ENCODE measurements at regions not wholly inside any gene's neighbourhood (a gene's known extent, or its start where the extent isn't known, plus 50 kb on each side); places are given as distances from the start of the nearest gene placed in this dataset.

DNA sequence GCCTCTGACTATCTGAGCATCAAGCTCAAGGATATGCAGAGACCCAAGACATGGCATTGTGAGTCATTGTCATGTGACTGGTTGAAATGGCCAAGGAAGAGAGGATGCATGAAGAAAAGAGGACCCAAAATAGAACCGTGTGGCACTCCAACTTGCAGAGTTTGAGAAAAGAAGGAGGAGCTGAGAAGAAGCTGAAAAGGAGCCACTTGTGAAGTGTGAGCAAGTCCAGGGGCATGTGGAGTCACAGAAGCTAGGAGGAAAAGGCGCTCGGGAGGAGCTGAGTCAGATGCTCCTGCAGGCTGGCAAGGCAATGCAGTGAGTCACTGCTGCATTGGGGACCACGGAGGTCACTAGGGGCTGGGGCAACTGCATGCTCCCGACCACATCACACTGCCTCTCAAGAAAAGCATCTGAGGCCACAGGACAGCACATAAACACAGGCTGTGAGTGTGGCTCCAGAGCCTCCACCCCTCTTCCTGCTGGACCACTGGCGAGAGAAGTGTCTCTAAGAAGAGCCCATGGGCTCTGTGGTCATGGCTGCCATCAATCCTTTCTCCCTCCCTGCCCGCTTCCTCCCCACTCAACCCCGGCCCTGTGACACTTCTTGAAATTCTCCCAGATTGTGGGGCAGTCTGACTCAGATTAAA is 197.6 kb downstream of the DRD1 start:
- peak; percentile 100 for DNase-seq (ENCODE audit: low read depth)

DNA sequence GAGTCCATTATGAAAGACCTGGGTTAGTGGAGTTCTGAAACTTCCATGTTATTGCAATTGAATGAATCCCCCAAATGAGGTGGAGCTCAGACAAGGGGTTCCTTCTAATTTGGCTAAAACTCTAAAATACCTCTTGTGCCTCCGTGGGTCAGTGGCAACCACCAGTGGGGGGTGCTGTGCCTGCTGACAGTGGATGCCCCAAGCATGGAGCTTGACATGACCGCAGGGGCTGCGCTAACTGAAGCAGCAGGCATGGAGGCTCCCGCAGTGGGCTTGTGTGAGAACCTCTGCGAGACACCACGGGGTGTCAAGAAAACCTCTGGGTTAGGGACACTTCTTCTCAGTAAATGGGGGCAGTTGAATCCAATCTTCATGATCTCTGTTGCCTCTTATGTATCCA is 200.5 kb downstream of the DRD1 start:
- DNase-seq (ENCODE audit: low read depth): no peak

DNA sequence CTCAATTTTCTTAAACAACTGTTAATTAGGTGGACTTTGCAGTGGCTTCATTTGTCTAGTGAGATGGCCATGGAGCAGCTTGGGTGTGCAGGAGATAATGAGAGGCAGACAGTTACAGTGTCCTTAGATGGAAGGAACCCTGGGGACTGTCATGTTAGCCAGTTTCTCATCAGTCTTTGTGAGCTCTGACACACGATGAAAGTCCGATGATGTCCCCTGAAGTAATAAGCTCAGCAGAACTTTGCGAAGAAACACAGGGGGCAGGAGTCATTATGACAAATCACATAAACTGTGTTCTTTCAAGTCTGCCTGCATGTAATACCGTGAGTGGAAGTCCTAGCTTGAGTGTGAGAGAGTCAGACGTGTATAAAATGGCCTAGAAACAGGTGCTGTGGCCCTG is 201.8 kb downstream of the DRD1 start:
- no peak for DNase-seq (ENCODE audit: low read depth)

DNA sequence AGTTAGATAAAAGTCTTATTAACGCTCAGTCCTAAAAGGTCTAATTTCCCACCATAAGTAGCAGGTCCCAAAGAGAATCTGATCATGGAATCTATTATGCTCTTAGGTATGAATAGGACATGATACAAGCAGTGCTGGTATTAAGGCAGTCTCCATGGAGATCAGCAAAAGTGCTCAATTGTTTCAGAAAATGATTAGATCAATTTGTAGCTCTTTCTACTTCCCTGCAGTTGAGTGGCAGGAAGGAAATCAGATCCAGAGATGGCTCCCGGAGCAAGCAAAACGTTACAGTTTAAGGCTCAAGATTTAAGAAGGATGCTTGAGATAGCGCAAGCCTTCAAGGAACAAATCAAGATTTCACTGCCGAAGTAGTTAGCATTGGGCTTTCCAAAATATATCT is 205.7 kb downstream of the DRD1 start:
- no peak for DNase-seq (ENCODE audit: low read depth)

DNA sequence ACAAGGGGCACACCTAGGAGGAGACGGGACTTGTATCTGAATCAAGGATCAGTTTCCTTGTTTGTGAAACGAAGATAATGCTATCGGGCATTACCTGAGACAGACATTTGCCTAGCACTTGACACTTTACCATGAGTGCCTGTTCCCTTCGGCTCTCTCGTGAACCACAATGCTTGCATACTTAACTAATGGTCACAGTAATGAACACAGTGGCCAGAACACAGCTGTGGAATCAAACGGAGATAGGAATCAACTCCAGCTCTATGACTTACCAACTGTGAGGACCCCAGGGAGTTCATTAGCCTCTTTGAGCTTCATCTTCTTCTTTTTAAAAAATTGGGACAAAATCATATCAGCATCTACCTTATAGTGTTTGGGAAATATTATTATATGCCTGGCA is 207.8 kb downstream of the DRD1 start:
- no peak for DNase-seq (ENCODE audit: low read depth)

DNA sequence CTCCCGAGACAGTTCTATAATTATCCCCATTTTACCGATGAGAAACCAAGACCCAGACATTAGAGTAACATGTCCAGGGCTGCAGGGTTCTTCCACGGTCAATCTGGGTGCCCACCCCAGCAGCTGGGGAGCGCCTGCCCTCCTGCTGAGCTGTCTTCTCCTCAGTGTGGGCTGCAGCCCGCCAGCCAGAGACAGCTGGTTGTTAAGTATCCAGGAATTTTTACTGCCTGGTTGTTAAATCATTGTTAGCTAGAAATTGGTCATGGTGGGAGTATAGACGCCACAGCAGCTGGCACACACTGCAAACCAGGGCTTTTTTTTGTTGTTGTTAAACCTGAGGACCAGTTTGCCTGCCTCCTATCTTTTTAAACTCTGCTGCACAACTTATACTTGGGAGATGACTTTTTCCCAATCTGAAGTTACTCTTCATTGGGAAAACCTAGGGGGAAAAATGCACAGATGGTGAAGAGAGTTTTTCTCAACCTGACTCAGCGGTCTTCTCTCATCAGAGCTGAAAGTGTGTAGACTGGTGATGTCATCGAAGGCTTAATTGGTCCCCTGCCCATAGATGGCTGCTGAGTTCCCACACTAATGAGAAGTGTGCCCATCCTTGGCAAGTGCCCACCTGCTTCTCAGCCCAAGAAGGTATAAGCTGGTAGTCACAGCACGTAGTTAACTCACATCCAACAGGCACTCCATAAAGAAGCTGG is 208.6 kb downstream of the DRD1 start:
- no peak for DNase-seq (ENCODE audit: low read depth)

DNA sequence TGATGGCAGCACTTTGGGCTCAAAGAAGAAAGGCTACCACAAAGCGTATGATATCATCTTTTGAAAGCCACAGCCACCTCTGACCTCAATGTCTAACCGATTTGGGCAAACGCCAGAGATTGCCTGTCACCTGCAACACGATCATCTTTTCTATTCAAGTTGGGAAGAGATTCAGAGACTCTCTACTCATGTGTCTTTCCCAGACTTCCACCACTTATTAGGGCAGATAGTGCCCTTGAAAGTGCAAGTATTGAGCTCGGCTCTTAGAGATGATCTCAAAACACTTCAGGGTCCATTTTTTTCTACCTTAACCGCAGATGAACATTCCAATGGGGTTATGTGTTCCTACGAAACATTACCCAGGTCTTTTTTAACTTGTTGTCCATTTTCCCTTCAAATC is 213.7 kb downstream of the DRD1 start:
- peak; percentile 63 for DNase-seq (ENCODE audit: low read depth)

DNA sequence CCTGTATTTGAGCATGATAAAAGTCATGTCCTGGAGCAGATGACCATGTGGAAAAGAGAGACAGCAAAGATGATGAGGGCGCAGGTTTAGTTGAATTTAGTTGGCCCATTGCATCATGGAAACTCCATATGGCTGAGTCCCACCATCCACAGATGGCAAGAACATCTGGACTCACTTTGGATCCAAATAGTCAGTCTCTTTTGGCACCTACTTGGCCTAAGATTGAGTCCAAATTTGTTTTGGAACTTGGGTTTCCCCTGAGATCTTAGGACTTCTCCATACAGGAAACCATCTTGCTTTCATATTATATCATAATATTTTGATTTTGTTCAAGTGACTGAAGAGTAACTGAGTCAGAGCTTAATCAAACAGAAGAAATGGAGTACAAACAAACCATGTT is 217.5 kb downstream of the DRD1 start:
- DNase-seq (ENCODE audit: low read depth): no peak

DNA sequence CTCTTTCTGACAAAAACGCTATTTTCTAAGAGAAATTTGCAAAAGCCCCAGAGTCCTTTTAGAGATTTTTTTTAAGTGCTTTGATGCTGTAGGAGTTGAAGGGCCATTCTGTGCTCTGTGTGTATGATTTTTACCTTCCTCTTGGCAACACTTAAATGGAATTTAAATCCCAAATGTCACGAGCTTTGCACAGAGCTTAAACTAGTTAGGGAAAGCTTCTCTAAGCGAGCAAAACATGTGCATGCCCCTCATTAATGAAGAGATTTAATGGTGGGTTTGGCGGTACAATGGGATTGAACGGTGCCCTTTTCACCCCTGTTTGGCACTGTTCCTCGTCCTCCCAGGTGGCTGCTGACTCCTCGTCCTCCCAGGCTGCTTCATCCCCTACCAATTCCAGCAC is 220.7 kb downstream of the DRD1 start:
- DNase-seq (ENCODE audit: low read depth): no peak

DNA sequence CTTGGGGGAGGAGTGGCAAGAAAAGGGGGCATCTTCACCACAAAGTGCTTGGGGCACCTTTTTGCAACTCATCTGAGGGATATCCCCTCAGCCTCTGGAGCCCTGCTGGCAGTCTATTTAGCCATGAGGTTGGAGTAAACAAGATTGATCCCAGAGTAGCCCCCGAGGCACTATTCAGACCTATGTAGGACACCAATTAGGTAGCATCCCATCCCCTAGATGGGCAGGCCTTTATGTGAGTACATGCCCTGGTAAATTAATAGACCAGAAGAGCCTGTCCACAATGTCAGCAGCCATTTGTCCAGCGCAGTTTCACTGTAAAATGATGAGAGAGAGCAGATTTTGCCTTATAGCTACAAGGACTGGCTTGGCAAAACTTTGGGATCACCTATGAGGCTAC is 221.4 kb downstream of the DRD1 start:
- DNase-seq (ENCODE audit: low read depth): no peak

DNA sequence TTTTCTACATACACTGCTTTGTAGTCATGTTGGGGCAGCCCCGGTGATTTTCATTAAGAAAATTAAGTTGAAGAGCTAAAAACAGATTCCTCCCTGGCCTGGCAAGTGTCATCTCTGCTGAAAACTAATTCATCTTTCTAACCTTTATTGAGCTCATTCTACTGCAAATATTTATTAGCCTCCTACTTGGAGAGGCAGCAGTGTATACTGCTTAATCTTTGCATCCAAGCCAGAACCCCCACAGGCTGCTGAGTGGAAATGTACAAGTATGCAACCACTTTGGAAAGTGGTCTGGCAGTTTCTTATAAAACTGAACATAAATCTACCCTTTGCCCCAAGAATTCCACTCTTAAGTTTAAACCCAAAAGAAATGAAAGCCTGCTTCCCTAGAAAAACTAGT is 223.4 kb downstream of the DRD1 start:
- no peak for DNase-seq (ENCODE audit: low read depth)

DNA sequence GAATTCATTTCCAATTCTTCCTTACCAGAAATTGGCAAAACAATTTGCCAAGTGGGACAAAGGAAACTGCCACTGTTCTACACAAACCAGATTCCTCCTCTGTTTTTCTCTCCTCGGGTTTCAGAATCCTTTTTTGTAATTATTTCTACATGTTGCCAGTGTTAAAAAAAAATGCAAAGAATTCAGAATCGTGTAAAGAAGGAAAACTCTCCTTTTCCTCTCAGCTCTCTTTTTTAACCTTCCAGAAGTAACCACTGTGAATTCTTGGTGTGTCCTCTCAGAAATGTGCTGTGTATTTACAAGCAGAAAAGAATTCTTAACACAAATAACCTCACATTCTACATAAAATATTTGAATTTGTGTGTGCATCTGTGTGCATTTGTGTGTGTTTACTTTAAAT is 224.6 kb downstream of the DRD1 start:
- no peak for DNase-seq (ENCODE audit: low read depth)

DNA sequence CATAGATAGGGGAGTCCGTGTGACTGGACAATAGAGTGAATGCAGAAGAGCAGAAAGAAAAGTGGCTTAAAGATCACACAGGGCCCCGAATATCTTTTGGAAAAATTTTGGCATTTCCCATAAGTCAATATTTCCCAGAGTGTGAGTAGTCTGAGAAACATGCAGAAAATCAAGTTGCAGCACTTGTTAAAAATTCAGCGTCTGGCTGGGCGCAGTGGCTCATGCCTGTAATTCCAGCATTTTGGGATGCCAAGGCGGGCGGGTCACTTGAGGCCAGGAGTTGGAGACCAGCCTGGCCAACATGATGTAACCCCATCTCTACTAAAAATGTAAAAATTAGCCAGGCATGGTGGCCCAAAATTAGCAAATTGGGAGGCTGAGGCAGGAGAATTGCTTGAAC is 227.0 kb downstream of the DRD1 start:
- no peak for DNase-seq (ENCODE audit: low read depth)

DNA sequence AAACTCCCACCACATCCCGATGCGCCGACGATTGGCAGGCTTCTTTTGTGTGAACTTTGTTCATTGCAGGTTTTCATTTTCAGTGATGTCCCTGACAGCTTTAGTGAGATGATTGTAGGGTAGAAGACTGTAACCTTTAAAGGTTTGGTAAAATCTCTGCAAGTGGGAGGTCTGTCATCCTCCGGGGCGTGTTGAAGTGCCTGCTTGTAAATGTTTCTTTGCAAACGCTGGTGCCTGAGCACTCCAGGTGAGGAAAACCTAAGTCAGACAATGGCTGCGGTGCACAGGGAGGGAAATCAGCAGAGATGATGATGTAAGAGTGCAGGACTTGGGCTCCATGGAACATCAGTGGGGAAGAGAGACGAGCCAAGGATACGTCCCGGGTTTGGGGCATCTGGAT is 228.1 kb downstream of the DRD1 start:
- DNase-seq (ENCODE audit: low read depth): no peak

DNA sequence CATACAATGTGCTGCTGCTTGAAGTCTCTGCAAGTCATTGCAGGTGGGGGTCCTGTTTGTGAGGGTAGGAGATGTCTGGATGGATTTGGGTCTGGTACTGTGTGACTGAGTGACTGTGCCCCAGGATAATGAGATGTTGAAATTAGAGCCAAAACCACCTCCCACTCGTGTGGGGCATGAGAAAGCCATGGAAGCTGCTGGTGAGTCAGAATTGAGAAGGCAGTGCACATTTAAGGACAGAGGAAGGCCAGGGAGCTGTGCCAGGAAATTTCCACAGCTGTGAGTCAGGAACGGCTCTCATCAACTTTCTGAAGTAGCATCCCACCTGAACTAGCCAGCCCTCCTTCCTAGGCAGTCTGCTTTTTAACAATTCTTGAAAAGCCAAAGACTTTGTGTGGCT is 229.8 kb downstream of the DRD1 start:
- DNase-seq (ENCODE audit: low read depth): peak; percentile 90

DNA sequence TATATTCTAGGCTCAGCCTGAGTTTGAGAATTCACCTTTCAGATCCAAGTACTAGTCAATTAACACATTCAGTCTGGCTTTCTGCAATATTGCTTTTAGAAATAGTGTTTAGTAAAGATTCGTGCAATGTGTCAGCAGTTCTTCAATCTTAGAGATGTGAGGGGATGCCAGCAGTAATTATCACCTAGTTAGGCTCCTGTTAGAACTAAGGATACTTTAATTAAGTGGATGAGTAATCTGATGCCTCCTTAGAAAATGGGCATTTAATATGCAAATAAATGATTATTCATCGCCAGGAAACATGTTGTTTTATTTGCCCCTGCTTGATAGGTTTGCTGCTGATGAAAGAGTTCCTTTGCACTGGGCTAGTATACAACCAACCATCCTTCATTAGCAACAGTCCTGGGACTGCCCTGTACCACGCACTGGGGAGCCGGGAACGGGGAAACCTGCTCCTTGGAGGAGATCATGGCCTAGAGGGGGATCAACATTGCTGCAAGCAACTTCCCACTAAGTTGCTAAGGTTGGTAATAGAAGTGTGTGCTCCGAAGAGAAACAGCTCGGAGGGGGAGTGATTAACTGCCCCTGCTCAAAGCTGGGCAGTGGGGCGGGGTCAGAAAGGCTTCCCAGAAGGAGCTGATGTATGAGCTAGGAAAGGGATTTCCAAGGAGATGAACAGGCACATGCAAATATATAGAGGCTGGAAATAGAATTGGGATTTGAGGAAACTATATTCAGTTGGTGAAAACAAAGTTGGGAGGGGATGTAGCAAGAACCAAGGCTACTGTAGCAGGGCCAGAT is 231.8 kb downstream of the DRD1 start:
- DNase-seq (ENCODE audit: low read depth): no peak

DNA sequence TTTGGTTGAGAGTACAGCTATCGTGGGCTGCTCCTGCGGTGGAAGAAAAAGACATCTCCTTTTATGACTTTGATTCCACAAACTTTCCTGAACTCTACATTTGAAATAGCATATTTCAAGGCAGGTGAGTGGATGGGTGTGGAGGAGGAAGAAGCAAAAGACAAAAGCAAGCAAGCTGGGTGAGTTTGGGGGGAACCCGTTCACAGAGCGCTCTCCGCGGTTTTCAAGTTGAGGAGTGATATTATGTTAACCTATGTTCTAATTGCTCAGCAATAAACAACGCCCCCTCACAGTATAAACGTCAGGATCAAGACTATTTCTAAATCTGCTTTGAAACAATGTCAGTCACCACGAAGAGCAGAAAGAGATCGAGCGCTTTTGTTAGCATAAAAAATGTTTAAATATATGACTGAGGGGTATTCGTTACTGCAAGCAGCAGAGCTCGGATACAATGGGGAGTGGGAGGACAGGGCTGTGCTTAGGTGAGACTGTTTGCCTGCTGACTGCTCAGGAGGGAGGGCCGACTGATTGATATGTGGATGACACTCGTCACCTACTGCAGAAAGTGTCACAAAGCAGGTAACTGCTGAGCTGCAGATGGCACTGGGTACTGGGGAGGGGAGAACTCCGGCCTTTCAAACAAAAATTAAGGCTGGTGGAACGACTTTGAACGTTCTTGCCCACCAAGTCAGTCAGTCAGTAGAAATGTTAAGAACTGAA is 236.5 kb downstream of the DRD1 start:
- no peak for DNase-seq (ENCODE audit: low read depth)

DNA sequence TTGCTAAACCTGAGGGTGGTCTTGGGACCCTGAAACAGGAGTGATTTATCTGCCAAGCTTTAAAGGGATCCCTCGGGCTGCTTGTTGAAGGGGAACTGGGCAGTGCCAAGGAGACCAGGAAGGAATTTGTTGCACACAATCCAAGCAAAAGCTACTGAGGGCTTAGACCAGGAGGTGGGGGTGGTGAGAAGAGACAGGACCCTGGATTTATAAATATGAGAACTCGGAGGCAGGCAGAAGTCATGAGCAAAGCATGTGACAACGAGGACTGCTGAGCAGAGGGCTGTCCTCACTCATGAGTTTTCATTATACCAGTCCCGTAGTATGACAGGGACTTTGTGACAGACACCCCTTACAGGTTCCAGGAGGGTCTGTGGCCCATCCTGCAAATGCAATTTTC is 237.3 kb downstream of the DRD1 start:
- no peak for DNase-seq (ENCODE audit: low read depth)

DNA sequence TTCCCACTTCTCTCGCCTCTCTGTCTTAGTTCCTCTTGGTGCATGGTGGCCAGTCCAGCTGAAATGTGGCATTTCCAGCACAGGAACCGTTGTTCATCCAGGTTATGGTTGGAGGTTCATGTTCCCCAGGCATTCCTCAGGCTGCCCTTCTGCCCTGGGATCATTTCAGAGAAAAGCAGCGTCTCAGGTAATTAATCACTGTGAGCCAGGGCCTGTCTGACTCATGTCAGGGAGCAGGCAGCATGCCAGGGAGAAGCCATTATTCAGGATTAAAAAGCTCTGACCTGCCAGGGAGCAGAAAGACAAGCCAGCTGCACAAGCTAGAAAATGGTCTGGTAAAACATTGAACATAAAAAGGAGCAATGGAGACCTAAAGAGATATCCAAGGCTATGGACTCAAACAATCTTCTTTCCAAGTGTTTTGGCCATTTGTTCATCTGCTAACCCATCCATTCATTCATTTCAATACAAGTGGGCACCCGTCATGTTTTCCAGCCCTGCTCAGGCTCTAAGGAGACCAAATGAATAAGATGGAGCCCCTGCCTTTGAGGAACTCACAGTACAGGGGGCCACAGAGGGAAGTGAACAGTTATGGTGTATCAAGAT is 241.4 kb downstream of the DRD1 start:
- DNase-seq (ENCODE audit: low read depth): peak; percentile 77

DNA sequence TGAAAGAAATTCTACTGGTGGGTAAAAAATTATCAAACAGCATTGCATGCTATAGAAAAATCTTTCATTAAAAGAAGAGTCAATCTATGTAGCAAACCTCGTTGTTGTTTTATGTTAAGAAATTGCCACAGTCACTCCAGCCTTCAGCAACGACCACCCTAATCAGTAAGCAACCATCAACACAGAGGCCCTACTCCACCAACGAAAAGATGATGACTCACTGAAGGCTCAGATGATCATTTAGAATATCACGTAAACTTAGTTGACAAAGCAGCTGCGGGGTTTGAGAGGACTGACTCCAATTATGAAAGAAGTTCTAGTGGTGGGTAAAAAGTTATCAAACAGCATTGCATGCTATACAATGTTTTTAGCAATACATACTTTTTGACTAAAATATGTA is 242.6 kb downstream of the DRD1 start:
- DNase-seq (ENCODE audit: low read depth): no peak

Measured in HT1080 (cell line).